ENCODE measurements at regions not wholly inside any gene's neighbourhood (a gene's known extent, or its start where the extent isn't known, plus 50 kb on each side); places are given as distances from the start of the nearest gene placed in this dataset.
"Not testable (repeated sequence)": the region's sequence is repeated elsewhere in the genome, so short reads cannot be mapped to it uniquely, and the experiment has no call there.

DNA sequence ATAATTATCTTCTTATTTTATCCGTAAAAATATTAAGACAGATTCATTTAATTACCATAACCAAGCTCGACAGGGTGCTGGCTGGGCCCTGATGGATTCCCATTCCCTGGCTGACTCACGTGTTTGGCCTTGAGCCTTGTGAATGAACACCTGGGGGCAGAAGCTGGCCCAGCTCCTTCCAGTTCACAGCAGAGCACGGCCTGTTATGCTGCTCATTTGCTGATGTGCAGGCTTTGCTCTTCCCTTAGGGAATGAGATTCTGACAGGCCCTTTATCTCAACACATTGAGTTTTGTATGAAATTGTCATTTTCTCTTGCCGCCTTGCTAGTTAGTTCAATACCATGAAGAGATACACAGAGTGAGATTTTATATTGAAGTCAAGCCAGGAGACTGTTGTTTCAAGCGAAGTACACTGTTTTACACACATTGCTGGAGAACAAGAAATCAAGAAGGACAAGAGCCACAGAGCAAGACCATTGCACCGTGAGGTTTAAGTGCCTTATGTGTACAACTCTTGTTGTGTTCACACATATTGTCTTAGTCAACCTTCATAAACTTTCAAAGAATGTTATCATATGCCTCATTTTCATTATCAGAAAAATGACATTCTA, 1583.3 kb downstream of the STIM2 start:
- peak; percentile 25 for DNase-seq

DNA sequence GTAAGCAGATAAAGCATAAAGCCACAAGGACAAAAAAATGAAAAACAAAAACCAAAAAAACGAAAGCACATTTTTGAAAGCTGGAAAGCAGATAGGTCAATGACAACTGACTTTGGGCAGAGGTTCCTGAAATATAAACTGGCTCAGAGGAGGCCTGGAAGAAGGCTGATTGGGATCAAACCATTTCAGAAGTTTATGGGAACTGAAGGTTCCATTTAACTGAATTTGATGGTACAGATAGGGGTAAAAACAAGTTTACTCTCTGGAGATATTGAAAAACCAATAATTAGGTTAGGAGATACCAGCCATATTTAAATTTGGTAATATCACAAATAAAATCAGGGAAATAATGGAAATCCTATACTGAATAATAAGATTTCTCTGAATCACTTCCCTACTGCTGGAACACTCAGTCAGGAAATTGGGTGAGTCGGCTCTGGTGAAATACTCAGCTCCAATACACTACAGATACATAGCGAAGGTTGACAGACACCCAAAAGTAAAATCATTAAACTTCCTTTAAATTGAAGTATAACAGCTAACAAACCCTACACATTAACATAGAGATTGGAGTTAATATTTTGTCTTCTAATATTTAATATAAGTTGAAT, 1584.3 kb downstream of the STIM2 start:
- no peak for DNase-seq

DNA sequence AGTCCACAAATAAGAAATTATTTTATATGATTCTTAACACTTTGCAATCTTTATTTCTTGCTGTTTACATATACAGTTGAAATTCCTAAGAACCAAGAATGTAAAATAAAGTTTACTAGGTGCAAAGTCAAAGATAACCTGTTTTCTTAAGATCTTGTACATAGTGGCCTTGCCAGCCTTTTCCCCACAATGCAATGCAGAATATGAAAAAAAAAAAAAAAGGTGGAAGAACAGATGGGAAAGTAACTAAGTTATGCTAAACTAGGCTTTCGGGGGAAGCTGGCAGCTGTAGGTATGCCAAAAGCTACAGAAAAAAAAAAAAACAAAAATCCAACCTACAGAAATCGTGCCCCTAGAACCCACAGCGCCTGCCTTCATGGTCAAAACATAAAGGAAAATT, 1588.4 kb downstream of the STIM2 start:
- no peak for DNase-seq

DNA sequence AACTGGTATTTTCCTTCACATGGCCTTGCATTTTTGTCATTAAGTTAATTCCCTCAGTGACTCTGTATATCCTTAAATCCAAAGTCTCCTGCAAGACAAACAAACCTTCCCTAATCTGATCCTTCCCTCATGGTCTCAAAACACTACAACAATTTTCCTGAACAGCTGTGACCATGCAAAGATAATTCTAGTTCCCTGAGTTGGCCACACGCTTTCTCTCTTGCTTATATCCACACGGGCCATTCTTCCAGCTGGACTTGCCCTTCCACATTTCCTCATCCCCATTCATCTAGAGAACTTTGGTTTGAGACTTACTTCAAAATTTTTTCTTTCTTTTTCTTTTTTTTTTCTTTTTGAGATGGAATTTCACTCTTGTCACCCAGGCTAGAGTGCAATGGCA, 1590.7 kb downstream of the STIM2 start:
- DNase-seq = no peak

DNA sequence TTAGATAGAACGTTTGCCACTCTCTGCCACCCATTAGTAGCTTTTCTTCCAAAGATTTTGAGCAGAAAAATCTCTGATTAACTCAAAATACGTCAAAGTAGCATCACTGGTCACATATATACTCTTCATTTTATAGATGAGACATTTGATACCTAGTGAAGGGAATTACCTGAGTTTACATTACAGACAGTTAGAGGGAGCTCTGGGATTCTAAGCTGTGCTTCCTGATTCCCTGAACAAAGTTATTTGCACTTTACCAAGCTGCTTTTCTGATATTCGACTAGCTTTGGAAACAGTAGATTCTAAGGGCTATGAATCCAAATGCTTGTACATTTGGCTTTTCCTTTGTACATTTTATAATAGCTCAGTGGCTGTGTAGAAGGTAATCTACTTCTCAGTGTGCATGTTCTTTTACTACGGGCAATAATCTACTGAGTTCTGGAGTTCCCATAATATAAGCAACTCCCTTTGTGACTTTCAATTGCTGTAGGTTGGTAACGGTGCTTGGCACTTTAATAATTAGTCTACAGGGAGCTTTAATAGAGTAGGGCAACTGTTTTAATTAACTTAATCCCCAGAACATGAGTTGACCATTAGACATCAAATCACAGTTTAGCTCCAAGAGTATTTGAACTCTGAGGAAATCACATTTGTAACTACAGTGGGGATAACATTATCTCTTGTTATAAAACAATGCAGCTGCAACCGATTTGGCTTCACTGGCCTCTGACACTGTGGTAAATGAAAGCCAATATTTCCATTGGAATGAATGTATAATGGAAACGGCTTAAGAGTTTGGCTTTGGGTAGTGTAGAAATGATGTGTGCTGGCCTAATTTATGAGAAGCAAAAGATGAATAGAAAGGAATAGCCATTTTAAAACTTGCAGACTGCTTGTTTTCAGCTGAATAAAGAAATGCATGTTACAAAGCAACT, 1602.4 kb downstream of the STIM2 start:
- DNase-seq = peak; percentile 45

DNA sequence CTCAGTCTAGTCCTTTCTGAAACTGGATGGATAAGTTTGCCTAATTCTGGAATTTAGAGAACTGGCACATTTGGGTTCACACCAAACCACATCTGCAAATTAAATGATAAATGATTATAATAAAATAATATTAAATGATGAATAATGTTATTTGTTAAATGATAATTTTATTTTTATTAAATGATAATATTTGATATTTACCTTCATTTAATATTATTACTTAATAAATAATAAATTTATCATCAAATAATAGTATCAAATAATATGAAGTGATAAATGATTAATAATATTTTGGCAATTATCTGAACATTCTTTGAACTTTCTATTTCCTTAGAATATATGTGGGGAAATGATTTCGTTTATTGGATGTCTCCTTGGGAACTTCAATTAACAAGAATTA, 1604.2 kb downstream of the STIM2 start:
- no peak for DNase-seq

DNA sequence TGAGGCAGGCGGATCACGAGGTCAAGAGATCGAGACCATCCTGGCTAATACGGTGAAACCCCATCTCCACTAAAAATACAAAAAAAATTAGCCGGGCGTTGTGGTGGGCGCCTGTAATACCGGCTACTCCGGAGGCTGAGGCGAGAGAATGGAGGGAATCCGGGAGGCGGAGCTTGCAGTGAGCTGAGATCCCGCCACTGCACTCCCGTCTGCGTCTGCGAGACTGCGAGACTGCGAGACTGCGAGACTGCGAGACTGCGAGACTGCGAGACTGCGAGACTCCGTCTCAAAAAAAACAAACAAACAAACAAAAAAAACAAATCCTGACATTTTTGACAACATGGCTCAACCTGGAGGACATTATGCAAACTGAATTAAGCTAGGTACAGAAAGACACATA, 1606.2 kb downstream of the STIM2 start:
- not testable (repeated sequence) for DNase-seq

DNA sequence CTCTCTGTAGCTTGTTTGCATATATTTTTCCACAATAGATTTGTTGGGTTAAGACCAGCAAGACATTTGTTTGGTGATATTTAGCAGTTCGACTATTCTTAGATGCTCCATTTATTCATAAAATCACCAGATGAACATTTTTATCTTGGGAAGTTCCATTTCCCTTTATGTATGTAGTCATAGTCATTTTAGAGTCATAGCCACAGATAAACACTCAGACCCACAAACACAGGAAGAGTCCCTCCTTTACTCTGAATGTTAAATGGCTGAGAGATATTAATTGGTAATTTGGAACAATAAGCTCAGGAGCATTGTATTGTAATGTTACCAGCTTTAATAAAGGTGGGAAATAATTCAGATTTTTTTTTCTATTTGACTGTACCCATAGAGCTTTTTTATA, 1608.7 kb downstream of the STIM2 start:
- no peak for DNase-seq

DNA sequence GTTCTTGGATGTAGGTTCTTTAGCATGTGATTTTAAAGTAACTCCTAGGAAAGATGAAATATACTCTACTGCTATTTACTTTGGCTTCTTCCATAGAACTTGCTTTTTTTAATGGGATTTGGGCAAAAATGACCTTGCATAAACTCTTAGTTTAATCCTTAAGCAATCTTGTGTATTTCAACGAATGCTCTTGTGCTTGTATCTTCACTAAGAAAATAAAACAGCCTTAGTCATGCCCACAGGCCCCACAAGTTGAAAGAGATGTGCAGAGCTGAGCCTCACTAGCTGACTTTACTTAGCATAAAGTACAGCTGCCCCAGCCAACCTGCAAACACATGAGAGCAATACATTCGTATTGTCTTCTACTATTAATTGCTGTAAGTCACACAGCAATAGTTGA, 1609.2 kb downstream of the STIM2 start:
- no peak for DNase-seq

DNA sequence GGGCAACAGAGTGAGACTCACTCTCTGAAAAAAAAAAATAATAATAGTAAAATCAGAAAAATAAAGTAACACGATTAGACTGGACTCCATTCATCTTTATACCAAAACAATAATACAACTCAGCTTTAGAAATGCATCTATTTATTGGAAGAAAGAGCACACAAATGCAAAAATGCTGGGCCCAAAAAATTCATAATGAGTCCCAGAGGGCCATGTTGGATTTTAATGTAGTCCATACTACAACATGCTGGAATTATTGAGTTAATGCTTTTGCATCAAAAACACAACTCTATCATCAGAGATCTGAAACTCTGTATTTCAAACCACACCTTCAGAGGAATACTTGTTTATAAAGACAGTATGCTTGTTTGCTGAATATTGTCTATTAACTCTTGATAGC, 1614.7 kb downstream of the STIM2 start:
- no peak for DNase-seq

DNA sequence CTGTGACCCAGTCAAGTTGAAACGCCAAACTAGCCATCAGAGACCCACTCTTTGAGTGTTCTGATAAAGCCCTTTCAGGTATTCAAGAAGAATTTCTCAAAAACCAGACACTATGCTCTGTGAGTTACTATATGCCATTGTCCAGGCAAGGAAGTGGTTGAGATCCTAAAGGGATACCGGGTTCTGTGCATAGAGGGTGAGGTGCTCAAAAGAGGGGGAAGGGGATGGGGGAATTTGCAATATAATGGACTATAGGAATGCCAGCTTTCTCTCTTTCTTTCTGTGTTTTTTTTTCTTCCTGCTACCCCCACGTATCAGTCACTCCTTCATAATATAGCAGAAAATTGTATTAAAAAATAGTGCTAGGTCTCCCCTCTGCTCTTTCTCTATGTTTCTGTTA, 1619.0 kb downstream of the STIM2 start:
- DNase-seq = no peak

DNA sequence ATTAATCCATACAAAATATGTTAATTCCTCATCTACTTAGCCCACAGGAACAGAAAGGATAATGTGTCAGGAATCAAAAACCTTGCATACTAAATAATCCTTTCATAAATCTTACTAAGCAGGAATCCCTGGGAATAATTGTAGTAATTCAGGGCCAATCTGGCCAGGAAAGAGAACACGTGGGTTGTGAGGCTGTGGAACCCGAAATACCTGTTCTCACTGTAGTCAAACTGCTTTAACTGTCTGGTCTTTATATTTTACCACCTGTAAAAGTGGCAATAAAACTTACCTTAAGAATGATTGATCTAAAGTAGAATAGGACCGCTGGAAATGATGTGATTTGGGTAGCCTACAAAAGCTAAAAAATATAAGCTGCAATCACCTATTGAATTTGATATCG, 1620.9 kb downstream of the STIM2 start:
- peak; percentile 90 for DNase-seq

DNA sequence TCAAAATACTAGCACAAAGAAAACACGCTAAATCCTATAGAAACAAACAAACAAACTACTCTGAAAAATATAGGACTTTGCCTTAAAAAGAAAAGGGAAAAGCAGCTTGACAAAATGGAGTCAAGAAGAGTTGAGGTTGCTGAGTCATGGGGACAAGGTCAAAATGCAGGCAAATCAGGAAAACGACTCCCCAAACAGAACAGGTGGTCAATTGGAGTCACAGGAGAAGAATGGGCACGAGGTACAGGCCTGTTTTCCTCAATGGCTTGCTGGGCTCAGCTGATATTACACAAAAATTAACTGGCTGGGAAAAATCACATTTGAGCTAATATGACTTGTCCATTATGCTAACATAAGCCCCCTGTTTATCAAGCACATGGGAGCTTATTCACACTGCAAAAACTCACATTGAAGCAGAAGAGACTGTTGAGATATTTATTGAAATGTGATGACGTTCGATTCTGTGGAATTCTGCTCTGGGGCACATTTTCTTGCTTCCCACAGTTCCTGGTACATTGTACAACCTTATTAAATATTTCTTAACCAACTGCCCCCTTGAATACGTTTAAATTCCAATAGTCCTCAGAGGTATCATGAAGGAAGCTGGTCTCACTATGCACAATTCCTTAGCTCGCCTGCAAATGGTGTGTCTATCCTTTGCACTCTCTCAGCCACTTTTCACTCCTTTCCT, 1622.1 kb downstream of the STIM2 start:
- DNase-seq = peak; percentile 35

DNA sequence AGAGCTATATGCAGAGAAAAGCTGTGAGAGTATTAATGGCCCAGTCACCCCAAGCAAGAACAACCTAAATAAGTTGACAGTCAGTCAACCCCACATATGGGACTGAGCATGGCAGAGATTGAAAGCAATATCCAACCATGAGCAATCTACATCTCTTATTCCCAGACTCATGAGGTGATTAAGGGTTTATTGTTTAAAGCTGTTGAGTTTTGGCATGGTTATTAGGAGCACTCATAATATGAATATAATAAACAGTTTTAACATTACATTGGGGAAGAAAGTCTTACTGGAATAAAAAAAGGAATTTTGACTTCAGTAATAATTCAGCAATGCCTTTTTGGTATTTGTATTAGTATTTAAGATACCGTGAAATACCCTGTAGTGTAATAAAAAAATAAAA, 1627.4 kb downstream of the STIM2 start:
- no peak for DNase-seq

DNA sequence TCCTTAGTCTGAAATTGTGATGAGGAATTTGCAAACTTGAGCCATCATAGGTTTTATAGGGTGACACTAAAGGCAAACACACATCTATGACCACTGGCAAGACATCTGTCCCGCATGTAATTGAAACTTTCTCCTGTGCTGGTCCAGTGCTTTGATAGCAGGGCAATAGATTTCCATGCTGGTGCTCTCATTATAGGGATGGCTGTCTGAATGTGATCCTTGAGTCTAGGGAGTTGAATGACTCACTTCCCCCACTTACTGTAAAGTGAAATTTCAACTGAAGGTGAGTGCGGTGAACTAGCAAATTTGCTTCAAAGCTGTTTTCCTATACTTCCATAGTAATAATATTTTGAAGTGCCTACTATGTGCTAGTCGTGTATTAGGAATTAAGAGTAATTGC, 1630.0 kb downstream of the STIM2 start:
- DNase-seq = peak; percentile 74

DNA sequence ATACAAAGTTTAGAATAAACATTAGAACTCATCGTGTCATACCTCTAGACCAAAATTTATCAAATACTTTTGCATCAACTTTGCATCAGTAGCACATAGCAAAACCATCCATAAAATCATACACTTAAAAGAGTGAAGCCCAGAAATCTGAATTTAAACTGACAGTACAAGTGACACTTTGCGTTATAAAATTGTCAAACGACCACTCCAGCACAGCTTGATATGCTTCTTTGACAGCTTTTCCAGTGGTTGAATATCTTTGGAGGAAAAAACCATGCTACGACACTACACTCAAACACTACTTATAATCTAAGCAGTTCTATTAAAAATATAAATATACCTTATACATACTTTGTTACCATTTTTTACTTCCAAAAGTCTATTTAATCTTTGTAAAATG, 1644.4 kb downstream of the STIM2 start:
- no peak for DNase-seq

DNA sequence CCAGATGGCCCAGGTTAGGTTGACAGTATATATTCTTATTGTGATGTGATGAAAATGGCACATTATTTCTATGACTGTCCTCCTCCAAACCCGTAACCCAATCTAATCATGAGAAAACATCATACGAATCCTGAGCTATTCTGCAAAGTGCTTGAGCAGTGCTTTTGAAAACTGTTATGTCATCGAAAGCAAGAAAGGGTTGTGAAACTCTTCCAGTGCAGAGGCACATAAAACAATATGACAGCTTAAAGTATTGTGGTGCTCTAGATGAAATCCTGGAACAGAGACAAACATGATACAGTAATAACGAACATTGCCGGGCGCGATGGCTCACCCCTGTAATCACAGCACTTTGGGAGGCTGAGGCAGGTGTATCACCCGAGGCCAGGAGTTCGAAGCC, 1648.0 kb downstream of the STIM2 start:
- DNase-seq = no peak

DNA sequence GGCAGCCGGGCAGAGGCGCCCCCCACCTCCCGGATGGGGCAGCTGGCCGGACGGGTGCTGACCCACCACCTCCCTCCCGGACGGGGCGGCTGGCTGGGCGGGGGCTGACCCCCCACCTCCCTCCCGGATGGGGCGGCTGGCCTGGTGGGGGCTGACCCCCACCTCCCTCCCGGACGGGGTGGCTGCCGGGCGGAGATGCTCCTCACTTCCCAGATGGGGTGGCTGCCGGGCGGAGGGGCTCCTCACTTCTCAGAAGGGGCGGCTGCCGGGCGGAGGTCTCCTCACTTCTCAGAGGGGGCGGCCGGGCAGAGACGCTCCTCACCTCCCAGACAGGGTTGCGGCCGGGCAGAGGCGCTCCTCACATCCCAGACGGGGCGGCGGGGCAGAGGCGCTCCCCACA, 1654.1 kb downstream of the STIM2 start:
- DNase-seq = not testable (repeated sequence)

DNA sequence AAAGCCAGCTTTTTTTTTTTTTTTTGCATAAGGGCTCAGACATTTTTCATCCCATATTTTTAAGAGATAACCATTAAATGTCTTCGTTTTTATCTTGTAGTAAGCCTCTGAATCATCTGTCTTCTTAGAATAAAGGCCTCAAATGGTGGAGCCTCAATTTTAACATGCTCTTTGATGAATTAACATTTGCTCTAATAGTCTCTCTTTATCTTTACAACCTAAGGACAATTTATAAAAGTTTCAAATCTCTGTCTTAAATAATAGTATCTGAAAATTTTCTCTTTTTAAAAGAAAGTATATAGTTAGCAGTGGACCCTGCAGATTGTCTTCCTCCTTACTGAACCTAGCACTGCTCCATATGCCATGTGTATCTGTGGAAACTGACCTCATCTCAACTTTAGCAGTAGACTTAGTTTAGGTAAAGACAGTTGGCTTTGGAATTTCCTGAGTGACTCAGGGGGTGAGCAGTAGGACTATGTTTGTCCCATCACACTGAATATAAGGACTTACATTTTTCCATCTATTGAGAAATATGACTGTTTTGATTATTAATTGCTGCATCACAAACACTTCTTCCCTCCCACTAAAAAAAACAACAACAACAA, 1658.0 kb downstream of the STIM2 start:
- no peak for DNase-seq

DNA sequence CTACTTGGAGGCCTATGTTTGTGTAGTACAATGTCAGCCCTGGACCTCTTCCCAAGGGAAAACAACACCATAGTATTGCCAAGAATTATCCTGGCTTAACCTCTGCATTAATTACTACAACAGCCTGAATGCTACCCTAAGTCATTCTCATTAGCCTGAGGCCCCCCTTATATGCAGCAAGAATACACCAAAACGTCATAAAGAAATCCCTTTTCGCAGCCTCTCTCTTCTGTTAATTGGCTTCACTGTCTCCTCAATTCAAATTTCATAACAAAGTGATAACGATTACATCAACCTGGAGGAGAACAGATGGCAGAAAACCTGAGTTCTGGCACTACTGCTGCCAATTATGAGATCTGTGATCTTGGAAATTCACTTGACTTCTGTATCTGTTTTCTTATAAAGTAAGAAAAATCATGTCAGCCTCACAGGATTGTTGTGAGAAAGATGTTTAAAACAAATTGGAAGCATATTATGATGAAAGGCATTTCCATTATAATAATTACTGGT, 1663.1 kb downstream of the STIM2 start:
- DNase-seq = no peak

DNA sequence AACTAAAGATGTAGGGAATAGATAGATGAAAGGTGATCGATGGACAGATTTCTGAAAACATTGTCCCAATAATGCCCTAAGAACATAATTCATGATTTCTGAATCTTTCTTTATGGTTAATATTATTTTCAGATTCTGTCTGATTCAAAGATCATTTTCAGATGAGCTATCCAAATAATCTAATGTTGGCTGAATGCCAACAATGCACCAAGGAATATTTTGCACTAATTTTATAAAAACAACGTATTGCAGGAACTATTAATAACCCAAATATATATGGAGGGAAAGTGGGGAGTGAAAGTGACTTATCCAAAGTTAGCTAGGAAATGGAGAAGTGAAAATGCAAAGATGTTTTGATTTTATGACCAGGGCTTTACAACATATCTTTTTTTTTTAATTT, 1675.5 kb downstream of the STIM2 start:
- no peak for DNase-seq

DNA sequence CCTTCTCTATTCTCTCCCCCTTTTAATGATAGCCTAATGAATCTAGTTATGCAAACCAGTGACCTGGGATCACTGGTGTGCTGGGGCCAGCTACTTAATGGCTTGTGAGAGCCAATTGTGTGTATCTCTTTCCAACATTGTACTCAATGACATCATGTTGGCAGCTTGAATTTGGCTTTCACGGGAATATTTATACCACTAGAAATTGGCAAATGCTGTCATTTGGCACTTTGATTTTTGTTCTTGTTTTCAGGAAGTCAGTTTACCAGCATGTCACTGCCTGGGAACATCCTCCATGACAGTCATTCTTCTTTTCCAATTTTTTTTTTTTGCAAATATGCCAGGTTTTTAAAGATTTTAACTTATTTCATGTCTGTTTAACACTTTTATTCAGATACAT, 1685.3 kb downstream of the STIM2 start:
- DNase-seq = no peak

DNA sequence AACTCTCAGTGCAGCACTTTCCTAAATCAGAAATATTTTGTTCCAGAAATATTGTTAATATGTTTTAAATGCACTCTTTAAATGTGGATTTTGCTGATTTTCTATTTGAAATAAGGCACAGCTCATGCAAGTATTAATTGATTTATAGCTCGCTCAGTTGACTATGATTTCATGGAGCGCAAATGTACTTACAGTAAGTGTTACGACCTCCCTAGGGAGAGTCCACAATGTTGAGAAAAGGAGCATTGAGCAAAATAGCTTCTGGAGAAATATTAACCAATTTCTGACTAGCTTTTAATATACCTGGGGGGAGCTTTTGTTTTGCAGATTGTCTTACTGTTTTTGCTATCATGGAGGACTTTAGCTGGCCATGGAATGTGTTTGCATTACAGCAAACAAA, 1687.5 kb downstream of the STIM2 start:
- DNase-seq = no peak
